ENCODE measurements at regions not wholly inside any gene's neighbourhood (a gene's known extent, or its start where the extent isn't known, plus 50 kb on each side); places are given as distances from the start of the nearest gene placed in this dataset.
A peak's percentile ranks its signal among the peaks of the same experiment; 100 is the strongest.

DNA sequence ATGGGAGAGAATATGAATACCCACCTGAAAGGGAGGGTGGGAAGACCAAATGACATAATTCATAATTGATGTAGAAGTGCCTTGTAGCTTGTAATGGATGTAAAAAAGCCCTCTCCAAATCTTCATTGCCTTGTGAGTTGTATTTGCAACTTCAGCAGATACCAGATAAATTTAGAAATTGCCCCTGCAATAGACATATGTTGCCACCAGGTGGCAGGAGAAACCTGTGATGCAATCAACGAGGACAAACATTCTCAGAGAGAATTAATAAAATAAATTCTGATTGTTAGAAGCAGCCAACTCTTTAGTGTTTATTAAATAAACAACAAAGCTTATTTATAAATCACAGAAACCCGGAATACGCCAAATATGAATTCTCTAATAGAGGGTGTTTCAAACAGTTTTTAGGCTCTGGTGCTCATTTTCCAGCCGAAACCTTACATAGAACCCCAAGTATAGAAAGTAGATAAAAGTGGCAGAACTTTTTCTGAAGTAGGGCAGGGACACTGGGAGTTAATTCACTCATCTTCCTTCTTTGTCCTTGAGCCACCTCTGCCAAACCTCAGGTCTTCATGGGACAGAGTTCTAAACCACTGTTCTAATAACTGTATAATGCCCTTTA, 147.8 kb downstream of the TMEM38B start:
- DNase-seq (ENCODE audit: low spot score): no peak
- no peak for ATAC-seq (ENCODE audit: low read depth)

DNA sequence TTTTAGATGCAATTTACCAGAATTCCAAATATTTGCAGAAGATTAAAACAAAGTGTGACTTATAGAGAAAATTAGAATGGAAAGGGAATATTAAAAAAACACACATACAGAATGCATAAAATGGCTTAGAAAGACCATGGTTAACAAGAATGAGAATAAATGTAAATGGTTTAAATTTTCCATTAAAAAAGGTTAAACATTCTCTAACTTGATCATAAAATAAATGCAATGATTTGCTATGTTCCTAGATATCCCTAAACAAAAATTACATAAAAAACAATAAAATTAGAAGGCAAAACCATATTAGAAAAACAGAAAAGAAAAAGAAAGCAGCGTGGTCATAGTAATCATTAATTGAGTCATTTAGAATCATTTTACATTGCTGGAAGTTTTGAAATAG, 152.5 kb downstream of the TMEM38B start:
- TF ChIP-seq, protein P1, sequence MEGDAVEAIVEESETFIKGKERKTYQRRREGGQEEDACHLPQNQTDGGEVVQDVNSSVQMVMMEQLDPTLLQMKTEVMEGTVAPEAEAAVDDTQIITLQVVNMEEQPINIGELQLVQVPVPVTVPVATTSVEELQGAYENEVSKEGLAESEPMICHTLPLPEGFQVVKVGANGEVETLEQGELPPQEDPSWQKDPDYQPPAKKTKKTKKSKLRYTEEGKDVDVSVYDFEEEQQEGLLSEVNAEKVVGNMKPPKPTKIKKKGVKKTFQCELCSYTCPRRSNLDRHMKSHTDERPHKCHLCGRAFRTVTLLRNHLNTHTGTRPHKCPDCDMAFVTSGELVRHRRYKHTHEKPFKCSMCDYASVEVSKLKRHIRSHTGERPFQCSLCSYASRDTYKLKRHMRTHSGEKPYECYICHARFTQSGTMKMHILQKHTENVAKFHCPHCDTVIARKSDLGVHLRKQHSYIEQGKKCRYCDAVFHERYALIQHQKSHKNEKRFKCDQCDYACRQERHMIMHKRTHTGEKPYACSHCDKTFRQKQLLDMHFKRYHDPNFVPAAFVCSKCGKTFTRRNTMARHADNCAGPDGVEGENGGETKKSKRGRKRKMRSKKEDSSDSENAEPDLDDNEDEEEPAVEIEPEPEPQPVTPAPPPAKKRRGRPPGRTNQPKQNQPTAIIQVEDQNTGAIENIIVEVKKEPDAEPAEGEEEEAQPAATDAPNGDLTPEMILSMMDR (IDR thresholded peaks at IDR 0.05; ENCODE audit: poor library complexity, severe bottlenecking): no peak
- H3K27me3 ChIP-seq (ENCODE audit: insufficient read depth, poor library complexity, severe bottlenecking): no peaks in the 10 kb centered on the region
- H3K4me1 ChIP-seq (ENCODE audit: insufficient read depth, poor library complexity, severe bottlenecking): no peaks in the 10 kb centered on the region
- no peaks in the 10 kb centered on the region for H3K36me3 ChIP-seq (ENCODE audit: low read depth)
- H3K4me3 ChIP-seq (ENCODE audit: severe bottlenecking): no peak overlapping the region
- DNase-seq (ENCODE audit: low spot score) (no peak), ATAC-seq (ENCODE audit: low read depth) (no peak)
- no peak overlapping the region for H3K27ac ChIP-seq (ENCODE audit: poor library complexity, severe bottlenecking)
- H3K9me3 ChIP-seq (ENCODE audit: severe bottlenecking): no peaks in the 10 kb centered on the region

More for the DNA sequence above, 147.8 kb downstream of the TMEM38B start:
- Histone ChIP-seq H3K9me3 (ENCODE audit: severe bottlenecking) (no peaks in the 10 kb centered on the region), H3K27ac (ENCODE audit: poor library complexity, severe bottlenecking) (no peak overlapping the region), H3K4me3 (ENCODE audit: severe bottlenecking) (no peak overlapping the region), H3K4me1 (ENCODE audit: insufficient read depth, poor library complexity, severe bottlenecking) (no peaks in the 10 kb centered on the region), H3K27me3 (ENCODE audit: insufficient read depth, poor library complexity, severe bottlenecking) (no peaks in the 10 kb centered on the region), H3K36me3 (ENCODE audit: low read depth) (no peaks in the 10 kb centered on the region)
- TF ChIP-seq, protein P1 (IDR thresholded peaks at IDR 0.05; ENCODE audit: poor library complexity, severe bottlenecking): peak; percentile 89

DNA sequence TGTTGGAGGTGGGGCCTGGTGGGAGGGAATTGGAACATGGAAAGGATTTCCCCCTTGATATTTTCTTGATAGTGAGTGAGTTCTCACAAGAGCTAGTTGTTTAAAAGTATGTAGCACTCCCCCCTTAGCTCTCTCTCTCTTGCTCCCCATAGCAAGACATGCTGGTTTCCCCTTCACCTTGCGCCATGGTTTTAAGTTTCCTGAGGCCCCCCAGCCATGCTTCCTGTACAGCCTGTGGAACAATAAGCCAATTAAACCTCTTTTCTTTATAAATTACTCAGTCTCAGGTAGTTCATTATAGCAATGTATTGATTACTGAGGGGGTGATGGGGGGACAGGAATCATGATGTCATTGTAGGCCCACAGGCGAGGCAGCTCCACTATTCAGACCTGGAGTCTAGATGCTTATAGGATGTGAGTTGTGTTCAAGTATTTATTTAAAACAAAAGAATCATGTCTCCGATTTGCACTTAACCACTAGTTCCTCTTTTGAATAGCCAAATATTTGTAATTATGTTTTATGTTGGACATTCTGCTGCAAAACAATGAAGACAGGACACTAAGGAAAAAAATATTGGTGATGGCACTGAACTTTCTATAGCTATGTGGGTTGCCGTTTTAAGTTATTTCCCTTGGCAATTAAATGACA, 156.6 kb downstream of the TMEM38B start:
- ATAC-seq (ENCODE audit: low read depth) (no peak), DNase-seq (ENCODE audit: low spot score) (no peak)
- no peak overlapping the region for H3K4me3 ChIP-seq (ENCODE audit: severe bottlenecking)
- no peaks in the 10 kb centered on the region for H3K4me1 ChIP-seq (ENCODE audit: insufficient read depth, poor library complexity, severe bottlenecking)
- H3K27me3 ChIP-seq (ENCODE audit: insufficient read depth, poor library complexity, severe bottlenecking): no peaks in the 10 kb centered on the region
- no peaks in the 10 kb centered on the region for H3K36me3 ChIP-seq (ENCODE audit: low read depth)
- TF ChIP-seq, protein P1 (IDR thresholded peaks at IDR 0.05; ENCODE audit: poor library complexity, severe bottlenecking): no peak
- no peaks in the 10 kb centered on the region for H3K9me3 ChIP-seq (ENCODE audit: severe bottlenecking)
- H3K27ac ChIP-seq (ENCODE audit: poor library complexity, severe bottlenecking): no peak overlapping the region

DNA sequence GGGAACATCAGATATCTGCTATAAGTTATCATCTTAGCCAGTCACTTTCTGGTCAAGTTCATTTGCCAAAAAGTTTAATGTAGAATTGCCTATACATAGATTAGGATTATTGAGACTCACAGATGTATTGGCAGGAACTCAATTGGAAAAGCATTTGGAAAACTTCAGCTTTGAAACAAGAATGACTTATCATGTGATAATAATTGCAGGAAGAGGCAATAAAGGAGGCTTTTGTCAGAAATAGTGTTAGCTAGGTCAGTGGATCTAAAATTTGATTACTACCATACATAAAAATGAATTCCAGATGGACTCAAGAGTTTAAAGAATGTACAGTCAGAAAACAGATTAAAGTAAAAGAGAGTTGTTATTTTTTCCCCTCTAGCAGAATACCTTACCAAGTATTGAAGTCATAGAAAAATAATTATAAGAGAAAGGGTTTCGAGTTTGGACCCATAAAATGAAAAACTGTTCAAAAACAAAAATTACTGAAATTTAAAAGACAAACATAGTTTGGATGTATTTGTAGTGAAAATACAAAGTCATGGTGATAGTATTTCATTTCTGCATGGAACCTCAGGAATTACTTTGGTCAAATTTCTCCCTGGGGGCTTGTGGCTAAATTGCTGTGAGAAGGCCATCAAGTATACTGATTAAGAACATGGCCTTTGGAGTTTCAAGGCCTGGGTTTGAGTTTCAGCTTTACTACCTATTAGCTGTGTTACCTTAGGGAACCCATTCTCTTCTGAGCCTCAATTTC, 159.9 kb downstream of the TMEM38B start:
- H3K9me3 ChIP-seq (ENCODE audit: severe bottlenecking): no peaks in the 10 kb centered on the region
- DNase-seq (ENCODE audit: low spot score): no peak
- no peaks in the 10 kb centered on the region for H3K27me3 ChIP-seq (ENCODE audit: insufficient read depth, poor library complexity, severe bottlenecking)
- no peak overlapping the region for H3K27ac ChIP-seq (ENCODE audit: poor library complexity, severe bottlenecking)
- TF ChIP-seq, protein P1 (IDR thresholded peaks at IDR 0.05; ENCODE audit: poor library complexity, severe bottlenecking): no peak
- H3K36me3 ChIP-seq (ENCODE audit: low read depth): no peaks in the 10 kb centered on the region
- H3K4me1 ChIP-seq (ENCODE audit: insufficient read depth, poor library complexity, severe bottlenecking): no peaks in the 10 kb centered on the region
- H3K4me3 ChIP-seq (ENCODE audit: severe bottlenecking): no peak overlapping the region
- no peak for ATAC-seq (ENCODE audit: low read depth)

Data from RWPE2 (cell line).